HEK293 (cell line): ENCODE measurements at regions not wholly inside any gene's neighbourhood (a gene's known extent, or its start where the extent isn't known, plus 50 kb on each side); places are given as distances from the start of the nearest gene placed in this dataset.

Experiments
- FEZF1 ChIP-seq: fragments of 450-650 bp; formaldehyde crosslinking; IDR thresholded peaks from 2 replicates; pipeline ENCODE4 v1.5.1; 2016; ENCODE audit warnings: missing biosample characterization, missing genetic modification characterization
- KLF1 ChIP-seq: fragments of 450-650 bp; formaldehyde crosslinking; IDR thresholded peaks from 2 replicates; pipeline ENCODE4 v1.5.1; 2016; ENCODE audit warnings: missing biosample characterization, missing genetic modification characterization
- YY1 ChIP-seq: fragments of 450-650 bp; formaldehyde crosslinking; IDR thresholded peaks from 2 replicates; pipeline ENCODE4 v1.5.1; 2018; ENCODE audit warnings: missing biosample characterization, missing genetic modification characterization
- ZBTB26 ChIP-seq: fragments of 450-650 bp; formaldehyde crosslinking; optimal IDR thresholded peaks from 2 replicates; pipeline ENCODE3; 2016; ENCODE audit warnings: missing biosample characterization, mild to moderate bottlenecking, missing genetic modification characterization
- ZFP37 ChIP-seq: fragments of 450-650 bp; formaldehyde crosslinking; IDR thresholded peaks from 2 replicates; pipeline ENCODE4 v1.5.1; 2016; ENCODE audit warnings: missing biosample characterization, missing genetic modification characterization
- ZNF239 ChIP-seq: fragments of 450-650 bp; formaldehyde crosslinking; IDR thresholded peaks from 2 replicates; pipeline ENCODE4 v1.5.1; 2016; ENCODE audit warnings: missing biosample characterization, missing genetic modification characterization
- ZNF311 ChIP-seq: fragments of 450-650 bp; formaldehyde crosslinking; IDR thresholded peaks from 2 replicates; pipeline ENCODE4 v1.5.1; 2017; ENCODE audit warnings: missing biosample characterization, missing genetic modification characterization, borderline replicate concordance
- ZNF449 ChIP-seq: fragments of 450-650 bp; formaldehyde crosslinking; IDR thresholded peaks from 2 replicates; pipeline ENCODE4 v1.5.1; 2017; ENCODE audit warnings: missing biosample characterization, mild to moderate bottlenecking, missing genetic modification characterization, moderate library complexity
- ZNF629 ChIP-seq: fragments of 450-650 bp; formaldehyde crosslinking; IDR thresholded peaks from 2 replicates; pipeline ENCODE4 v1.5.1; 2017; ENCODE audit warnings: missing biosample characterization, missing genetic modification characterization
- TF ChIP-seq, protein P1 (sequence below): fragments of 450-650 bp; formaldehyde crosslinking; IDR thresholded peaks from 2 replicates; pipeline ENCODE4 v1.5.1; 2016; ENCODE audit warnings: missing biosample characterization, missing genetic modification characterization
- TF ChIP-seq, protein P2 (sequence below): fragments of 450-650 bp; formaldehyde crosslinking; IDR thresholded peaks from 2 replicates; pipeline ENCODE4 v1.5.1; 2016; ENCODE audit warnings: missing biosample characterization, missing genetic modification characterization

DNA sequence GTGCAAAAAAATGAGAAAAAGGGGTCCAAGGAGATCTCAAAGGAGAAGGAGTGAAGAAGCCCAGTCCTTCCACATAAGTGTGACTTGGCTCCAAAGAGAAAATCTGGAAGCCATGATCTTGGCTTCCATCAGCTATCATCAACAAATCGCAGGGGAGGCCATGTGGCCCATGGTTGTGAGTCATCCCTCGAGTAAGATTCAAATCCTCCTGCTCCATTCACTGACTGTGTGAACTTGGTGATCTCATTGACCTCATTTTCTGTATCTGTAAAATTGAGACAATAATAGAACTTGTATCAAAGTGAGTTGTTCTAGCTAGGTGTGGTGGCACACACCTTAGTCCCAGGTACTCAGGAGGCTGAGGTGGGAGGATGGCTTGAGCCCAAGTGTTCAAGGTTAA lies 79.1 kb upstream of the OLIG2 start:
- TF ChIP-seq YY1 (no peak), ZFP37 (tag by site-specific recombination) (no peak), FEZF1 (tag by site-specific recombination) (no peak), ZNF239 (no peak), ZNF629 (tag by site-specific recombination) (no peak), ZBTB26 (tag by site-specific recombination) (no peak), ZNF449 (tag by site-specific recombination) (no peak), ZNF311 (tag by site-specific recombination) (no peak), KLF1 (tag by site-specific recombination) (no peak)
- TF ChIP-seq, protein P1, sequence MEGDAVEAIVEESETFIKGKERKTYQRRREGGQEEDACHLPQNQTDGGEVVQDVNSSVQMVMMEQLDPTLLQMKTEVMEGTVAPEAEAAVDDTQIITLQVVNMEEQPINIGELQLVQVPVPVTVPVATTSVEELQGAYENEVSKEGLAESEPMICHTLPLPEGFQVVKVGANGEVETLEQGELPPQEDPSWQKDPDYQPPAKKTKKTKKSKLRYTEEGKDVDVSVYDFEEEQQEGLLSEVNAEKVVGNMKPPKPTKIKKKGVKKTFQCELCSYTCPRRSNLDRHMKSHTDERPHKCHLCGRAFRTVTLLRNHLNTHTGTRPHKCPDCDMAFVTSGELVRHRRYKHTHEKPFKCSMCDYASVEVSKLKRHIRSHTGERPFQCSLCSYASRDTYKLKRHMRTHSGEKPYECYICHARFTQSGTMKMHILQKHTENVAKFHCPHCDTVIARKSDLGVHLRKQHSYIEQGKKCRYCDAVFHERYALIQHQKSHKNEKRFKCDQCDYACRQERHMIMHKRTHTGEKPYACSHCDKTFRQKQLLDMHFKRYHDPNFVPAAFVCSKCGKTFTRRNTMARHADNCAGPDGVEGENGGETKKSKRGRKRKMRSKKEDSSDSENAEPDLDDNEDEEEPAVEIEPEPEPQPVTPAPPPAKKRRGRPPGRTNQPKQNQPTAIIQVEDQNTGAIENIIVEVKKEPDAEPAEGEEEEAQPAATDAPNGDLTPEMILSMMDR (tag by site-specific recombination) = no peak
- TF ChIP-seq, protein P2, sequence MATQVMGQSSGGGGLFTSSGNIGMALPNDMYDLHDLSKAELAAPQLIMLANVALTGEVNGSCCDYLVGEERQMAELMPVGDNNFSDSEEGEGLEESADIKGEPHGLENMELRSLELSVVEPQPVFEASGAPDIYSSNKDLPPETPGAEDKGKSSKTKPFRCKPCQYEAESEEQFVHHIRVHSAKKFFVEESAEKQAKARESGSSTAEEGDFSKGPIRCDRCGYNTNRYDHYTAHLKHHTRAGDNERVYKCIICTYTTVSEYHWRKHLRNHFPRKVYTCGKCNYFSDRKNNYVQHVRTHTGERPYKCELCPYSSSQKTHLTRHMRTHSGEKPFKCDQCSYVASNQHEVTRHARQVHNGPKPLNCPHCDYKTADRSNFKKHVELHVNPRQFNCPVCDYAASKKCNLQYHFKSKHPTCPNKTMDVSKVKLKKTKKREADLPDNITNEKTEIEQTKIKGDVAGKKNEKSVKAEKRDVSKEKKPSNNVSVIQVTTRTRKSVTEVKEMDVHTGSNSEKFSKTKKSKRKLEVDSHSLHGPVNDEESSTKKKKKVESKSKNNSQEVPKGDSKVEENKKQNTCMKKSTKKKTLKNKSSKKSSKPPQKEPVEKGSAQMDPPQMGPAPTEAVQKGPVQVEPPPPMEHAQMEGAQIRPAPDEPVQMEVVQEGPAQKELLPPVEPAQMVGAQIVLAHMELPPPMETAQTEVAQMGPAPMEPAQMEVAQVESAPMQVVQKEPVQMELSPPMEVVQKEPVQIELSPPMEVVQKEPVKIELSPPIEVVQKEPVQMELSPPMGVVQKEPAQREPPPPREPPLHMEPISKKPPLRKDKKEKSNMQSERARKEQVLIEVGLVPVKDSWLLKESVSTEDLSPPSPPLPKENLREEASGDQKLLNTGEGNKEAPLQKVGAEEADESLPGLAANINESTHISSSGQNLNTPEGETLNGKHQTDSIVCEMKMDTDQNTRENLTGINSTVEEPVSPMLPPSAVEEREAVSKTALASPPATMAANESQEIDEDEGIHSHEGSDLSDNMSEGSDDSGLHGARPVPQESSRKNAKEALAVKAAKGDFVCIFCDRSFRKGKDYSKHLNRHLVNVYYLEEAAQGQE (tag by site-specific recombination) = no peak
